Common myeloid progenitor, CD34-positive (primary cell): ENCODE measurements at regions not wholly inside any gene's neighbourhood (a gene's known extent, or its start where the extent isn't known, plus 50 kb on each side); places are given as distances from the start of the nearest gene placed in this dataset.

ENCODE experiments used
- CTCF ChIA-PET: fragments of 350-600 bp; sonication (Branson Sonifier 250); formaldehyde crosslinking; loops from one replicate; lab custom pipeline; 2021; ENCODE audit warnings: antibody characterized with exemption; lab: Charles Lee
- POLR2A ChIA-PET: fragments of 350-600 bp; sonication (Branson Sonifier 250); formaldehyde crosslinking; loops from one replicate; lab custom pipeline; 2021; ENCODE audit warnings: antibody characterized with exemption; lab: Charles Lee
- DNase-seq, 3 donors: peaks; one replicate each; pipeline versions ENCODE4 v3.0.0 to v3.0.0-alpha.2; 2013
- H3K27ac ChIP-seq, 2 experiments: 1 replicate in 1 of 2; 2 replicates in 1 of 2; pipeline ENCODE4 v1.7.0; 2013; ENCODE audit warnings: inconsistent platforms in 2 of 2, low read length in 2 of 2, mild to moderate bottlenecking in 2 of 2, low read depth in 1 of 2, moderate library complexity in 1 of 2; ENCODE audit not compliant: severe bottlenecking in 2 of 2, insufficient read depth in 1 of 2, poor library complexity in 1 of 2
- H3K27me3 ChIP-seq, 5 experiments: replicated peaks in 2 of 5; 1 replicate in 3 of 5; 2 replicates in 2 of 5; pipeline versions ENCODE4 v1.6.1 to v1.7.0; 2013; ENCODE audit warnings: low read length in 4 of 5, mild to moderate bottlenecking in 2 of 5, moderate library complexity in 2 of 5, inconsistent platforms in 1 of 5; ENCODE audit not compliant: insufficient read depth in 5 of 5, control insufficient read depth in 4 of 5
- H3K36me3 ChIP-seq, 4 experiments: 1 replicate in 2 of 4; 2 replicates in 2 of 4; pipeline versions ENCODE4 v1.6.1 to v1.7.0; 2013; ENCODE audit warnings: low read length in 3 of 4, control low read depth in 1 of 4, mild to moderate bottlenecking in 1 of 4; ENCODE audit not compliant: control insufficient read depth in 4 of 4, insufficient read depth in 4 of 4
- H3K4me1 ChIP-seq, 4 experiments: 1 replicate in 3 of 4; 2 replicates in 1 of 4; pipeline versions ENCODE4 v1.6.1 to v1.7.1; 2013; ENCODE audit warnings: low read length in 3 of 4, mild to moderate bottlenecking in 3 of 4, control low read depth in 1 of 4, inconsistent platforms in 1 of 4, moderate library complexity in 1 of 4; ENCODE audit not compliant: control insufficient read depth in 4 of 4, insufficient read depth in 4 of 4; ENCODE audit errors: control extremely low read depth in 1 of 4
- H3K4me3 ChIP-seq, 7 experiments: 1 replicate in 4 of 7; 2 replicates in 3 of 7; pipeline versions ENCODE4 v1.5.1 to v1.7.0; 2013; ENCODE audit warnings: mild to moderate bottlenecking in 7 of 7, low read length in 6 of 7, moderate library complexity in 6 of 7, inconsistent platforms in 2 of 7, low read depth in 2 of 7, control low read depth in 1 of 7; ENCODE audit not compliant: insufficient read depth in 4 of 7, control insufficient read depth in 1 of 7; ENCODE audit errors: extremely low read depth in 1 of 7
- H3K9me3 ChIP-seq, 5 experiments: 1 replicate in 4 of 5; 2 replicates in 1 of 5; pipeline versions ENCODE4 v1.6.1 to v1.7.1; 2013; ENCODE audit warnings: low read length in 4 of 5, mild to moderate bottlenecking in 2 of 5, inconsistent platforms in 1 of 5, low read depth in 1 of 5, moderate library complexity in 1 of 5; ENCODE audit not compliant: control insufficient read depth in 4 of 5, insufficient read depth in 2 of 5; ENCODE audit errors: control extremely low read depth in 1 of 5
- WGBS: methylation state at CpG from one replicate; pipeline ENCODE4 v1.1.5; 2013; ENCODE audit not compliant: insufficient coverage; 5-methylcytosine and 5-hydroxymethylcytosine counted together

GRCh38 chr10:121282797-121283515, 315.3 kb downstream of the FGFR2 start:
- CTCF ChIA-PET, result no interaction called here
- Histone ChIP-seq H3K36me3 (no peaks in the 10 kb centered on the region), H3K4me1 (no peaks in the 10 kb centered on the region), H3K9me3 (no peaks in the 10 kb centered on the region), H3K27ac (no peak overlapping the region), H3K4me3 (no peak overlapping the region), H3K27me3 (peaks cover 0 to 4% (median 0%) of the 10 kb centered on the region in 5 experiments)
- POLR2A ChIA-PET, result no interaction called here
- 100% methylated on average over 3 of the region's 11 CpGs for WGBS
- DNase-seq, result no peak

GRCh38 chr10:121284936-121285335, 313.3 kb downstream of the FGFR2 start:
- Histone ChIP-seq H3K36me3 (no peaks in the 10 kb centered on the region), H3K4me3 (no peak overlapping the region), H3K27ac (no peak overlapping the region), H3K4me1 (no peaks in the 10 kb centered on the region), H3K27me3 (peaks cover 0 to 4% (median 0%) of the 10 kb centered on the region in 5 experiments), H3K9me3 (no peaks in the 10 kb centered on the region)
- ChIA-PET POLR2A (no interaction called here), CTCF (no interaction called here)
- no peak for DNase-seq
- 88% methylated on average over 3 of the region's 4 CpGs for WGBS

GRCh38 chr10:121285406-121286196, 312.6 kb downstream of the FGFR2 start:
- POLR2A ChIA-PET, result no interaction called here
- CTCF ChIA-PET, result no interaction called here
- Histone ChIP-seq H3K27ac (no peak overlapping the region), H3K9me3 (no peaks in the 10 kb centered on the region), H3K27me3 (peaks cover 0 to 4% (median 0%) of the 10 kb centered on the region in 5 experiments), H3K4me3 (no peak overlapping the region), H3K4me1 (no peaks in the 10 kb centered on the region), H3K36me3 (no peaks in the 10 kb centered on the region)
- DNase-seq, result no peak
- WGBS, result 100% methylated on average over 2 of the region's 5 CpGs

DNA sequence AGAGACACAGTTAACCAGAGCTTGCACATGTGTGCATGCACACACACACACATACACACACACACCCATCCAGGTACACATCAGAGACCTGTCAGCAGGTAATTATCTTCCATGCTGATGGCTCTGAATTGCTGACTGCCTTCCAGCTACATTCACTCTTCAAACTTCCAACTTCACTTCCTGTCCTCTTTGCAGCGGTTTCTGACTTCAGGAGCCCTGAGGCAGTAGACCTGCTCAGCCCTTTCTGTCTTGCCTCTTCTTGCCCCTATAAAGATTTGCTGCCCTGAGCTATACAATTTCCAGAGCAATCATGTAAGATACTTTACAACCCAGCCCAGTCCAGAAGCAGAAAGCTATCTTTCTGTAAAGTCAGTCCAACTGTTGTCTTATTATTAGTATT, 310.2 kb downstream of the FGFR2 start:
- H3K4me3 ChIP-seq, result no peak overlapping the region
- H3K4me1 ChIP-seq, result peaks cover 0 to 6% (median 0%) of the 10 kb centered on the region in 4 experiments
- CTCF ChIA-PET, result no interaction called here
- H3K9me3 ChIP-seq, result no peaks in the 10 kb centered on the region
- DNase-seq, result peak in 1 of 3 donors; percentile 12
- no CpG with 5 or more reads among the region's 1 CpG for WGBS
- H3K36me3 ChIP-seq, result no peaks in the 10 kb centered on the region
- H3K27me3 ChIP-seq, result peaks cover 0 to 6% (median 0%) of the 10 kb centered on the region in 5 experiments
- H3K27ac ChIP-seq, result no peak overlapping the region
- POLR2A ChIA-PET, result no interaction called here

DNA sequence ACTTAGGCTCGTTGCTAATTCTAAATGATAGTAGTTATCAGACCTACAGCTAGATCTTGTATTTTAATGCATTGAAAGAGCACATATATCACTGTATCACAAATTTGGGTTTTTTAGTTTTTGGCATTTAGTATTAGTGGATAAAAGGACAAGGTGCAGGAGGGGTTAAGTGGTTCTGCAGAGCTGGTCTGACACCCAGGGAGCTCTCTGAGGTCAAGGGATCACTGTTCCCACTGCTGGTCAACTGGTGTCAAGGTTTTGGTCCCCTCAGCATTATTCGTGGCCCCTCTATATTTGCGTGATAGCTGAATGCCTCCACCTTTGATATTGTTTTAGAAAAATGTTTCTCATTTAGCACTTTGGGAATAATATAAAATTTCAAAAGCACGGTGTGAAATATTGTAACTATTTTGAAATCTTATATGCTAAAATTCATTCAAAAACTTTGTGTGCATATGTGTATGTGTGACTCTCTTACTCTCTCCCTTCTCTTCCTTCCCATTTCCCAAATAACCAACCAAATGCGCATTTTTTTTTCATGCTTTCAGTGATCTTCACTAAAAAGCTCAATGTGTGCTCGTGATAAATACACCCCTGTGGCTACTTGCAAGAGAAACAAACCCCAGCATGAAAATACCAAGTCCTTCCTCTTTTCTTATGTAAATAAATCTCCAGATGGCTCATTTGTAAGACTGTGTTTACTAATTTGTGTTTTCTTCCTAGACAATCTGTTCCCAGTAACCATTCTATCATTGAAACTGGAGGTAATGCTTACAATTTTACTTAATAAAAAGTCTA, 309.2 kb downstream of the FGFR2 start:
- CTCF ChIA-PET, result no interaction called here
- Histone ChIP-seq H3K4me1 (peaks cover 0 to 6% (median 0%) of the 10 kb centered on the region in 4 experiments), H3K36me3 (no peaks in the 10 kb centered on the region), H3K27ac (no peak overlapping the region), H3K4me3 (no peak overlapping the region), H3K9me3 (no peaks in the 10 kb centered on the region), H3K27me3 (peaks cover 0 to 6% (median 0%) of the 10 kb centered on the region in 5 experiments)
- 10% methylated on average over 2 of the region's 6 CpGs for WGBS
- peak in 2 of 3 donors; percentile 26 to 45 for DNase-seq
- POLR2A ChIA-PET, result no interaction called here

GRCh38 chr10:121289800-121290199, 308.4 kb downstream of the FGFR2 start:
- Histone ChIP-seq H3K9me3 (no peaks in the 10 kb centered on the region), H3K27me3 (peaks cover 0 to 4% (median 3%) of the 10 kb centered on the region in 5 experiments), H3K4me1 (peaks cover 0 to 6% (median 0%) of the 10 kb centered on the region in 4 experiments), H3K4me3 (no peak overlapping the region), H3K27ac (no peak overlapping the region), H3K36me3 (no peaks in the 10 kb centered on the region)
- WGBS, result 100% methylated on average over 2 of the region's 4 CpGs
- CTCF ChIA-PET, result no interaction called here
- POLR2A ChIA-PET, result no interaction called here
- DNase-seq, result no peak
